Hypothalamus (tissue), 51 donors: ENCODE measurements at regions not wholly inside any gene's neighbourhood (a gene's known extent, or its start where the extent isn't known, plus 50 kb on each side); places are given as distances from the start of the nearest gene placed in this dataset.
"Not testable (repeated sequence)": the region's sequence is repeated elsewhere in the genome, so short reads cannot be mapped to it uniquely, and the experiment has no call there.

Experiments
- DNase-seq, 51 donors: peaks; one replicate each; lab custom pipeline; 2025; lab: John Stamatoyannopoulos, UW

DNA sequence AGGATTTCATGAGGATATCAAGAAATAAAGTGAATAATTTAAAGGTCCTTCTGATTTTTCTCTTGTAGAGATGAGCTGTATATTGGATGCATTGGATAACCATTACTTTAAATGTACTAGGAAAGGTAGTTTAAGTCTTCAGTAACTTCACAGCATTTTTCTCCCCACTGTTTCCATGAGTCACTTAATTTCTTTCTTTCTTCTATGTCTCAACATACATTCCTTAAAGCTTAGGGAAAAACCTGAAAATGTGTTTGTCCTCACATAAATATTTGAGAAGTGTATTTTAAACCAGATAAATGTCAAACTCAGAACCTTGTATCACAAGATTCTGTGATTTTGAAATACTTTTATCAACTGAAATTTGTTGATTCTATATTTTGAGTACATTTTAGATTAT lies 1970.2 kb upstream of the FLRT2 start:
- DNase-seq: no peak

DNA sequence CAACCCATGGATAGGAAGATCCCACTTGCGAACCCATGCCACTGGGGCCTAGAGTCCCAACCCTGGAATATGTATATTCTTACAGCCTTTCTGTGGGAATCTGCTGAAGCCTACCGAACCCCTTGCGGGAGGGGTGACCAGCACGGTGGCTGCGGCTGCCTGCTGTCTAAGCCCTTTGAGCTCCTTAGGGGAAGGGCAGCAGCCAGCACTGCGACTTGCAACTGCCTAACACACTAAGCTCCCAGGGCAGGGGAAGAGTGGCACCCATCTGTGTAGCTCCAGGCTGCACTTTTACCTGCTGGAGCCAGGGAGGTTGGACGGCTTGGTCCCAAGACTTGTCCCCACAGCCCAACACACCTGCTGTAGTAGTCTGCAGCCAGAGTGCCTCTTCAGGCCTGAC lies 1968.7 kb upstream of the FLRT2 start:
- no peak for DNase-seq

DNA sequence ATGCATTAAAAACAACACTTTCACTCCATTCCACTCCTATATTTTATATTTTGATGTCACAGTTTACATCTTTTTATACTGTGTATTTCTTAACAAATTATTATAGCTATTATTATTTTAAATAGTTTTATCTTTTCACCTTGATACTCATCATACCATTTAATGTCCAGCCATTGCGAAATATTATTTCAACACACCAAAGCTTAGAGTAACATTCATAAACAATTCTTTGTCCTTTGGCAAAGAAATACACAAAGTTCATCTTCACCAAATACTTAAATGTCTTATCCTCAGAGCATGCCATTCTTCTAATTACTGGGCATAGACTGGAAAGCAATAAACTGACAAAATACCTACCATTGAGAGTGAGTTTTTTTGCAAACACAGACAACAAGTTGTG lies 1963.4 kb upstream of the FLRT2 start:
- DNase-seq: no peak

DNA sequence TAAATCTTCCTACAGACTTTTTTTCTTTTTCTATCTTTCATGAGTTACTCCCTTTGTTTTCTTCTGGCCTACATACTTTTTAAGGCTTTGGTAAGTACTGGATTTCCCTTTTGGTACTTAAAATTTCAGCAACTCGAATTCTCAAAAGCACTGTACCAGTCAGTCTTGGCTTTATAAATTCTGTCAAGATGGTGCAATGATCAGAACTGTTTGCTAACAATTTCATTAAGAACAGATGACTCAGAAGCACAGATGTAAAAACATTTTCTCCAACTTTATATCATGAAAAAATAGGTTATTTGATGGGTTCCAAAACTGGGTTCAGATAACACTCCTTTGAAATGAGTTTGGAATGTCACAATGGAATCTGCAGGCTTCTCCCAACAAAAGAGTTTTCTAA lies 1961.8 kb upstream of the FLRT2 start:
- DNase-seq: no peak

DNA sequence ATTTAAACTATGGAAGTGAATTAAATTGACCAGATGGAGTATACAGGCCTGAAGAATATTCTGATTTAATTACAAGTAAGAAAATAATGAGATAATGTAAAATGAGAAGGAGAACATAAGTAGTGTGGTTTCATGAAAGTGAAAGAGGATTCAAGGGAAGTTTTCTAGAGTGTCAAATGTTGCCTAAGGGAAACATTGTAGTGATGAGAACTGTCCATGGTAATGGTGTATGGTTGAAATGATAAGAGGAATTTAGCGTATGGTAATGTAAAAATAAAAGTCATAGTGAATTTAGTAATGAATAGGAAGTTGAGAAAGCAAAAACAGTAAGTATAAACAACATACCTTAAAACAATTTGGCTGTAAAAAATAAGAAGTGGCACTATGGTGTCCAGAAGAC lies 1954.6 kb upstream of the FLRT2 start:
- no peak for DNase-seq

- DNase-seq: no peak
These were observed 1946.7 kb upstream of the FLRT2 start for GRCh38 chr14:83583201-83583600.

DNA sequence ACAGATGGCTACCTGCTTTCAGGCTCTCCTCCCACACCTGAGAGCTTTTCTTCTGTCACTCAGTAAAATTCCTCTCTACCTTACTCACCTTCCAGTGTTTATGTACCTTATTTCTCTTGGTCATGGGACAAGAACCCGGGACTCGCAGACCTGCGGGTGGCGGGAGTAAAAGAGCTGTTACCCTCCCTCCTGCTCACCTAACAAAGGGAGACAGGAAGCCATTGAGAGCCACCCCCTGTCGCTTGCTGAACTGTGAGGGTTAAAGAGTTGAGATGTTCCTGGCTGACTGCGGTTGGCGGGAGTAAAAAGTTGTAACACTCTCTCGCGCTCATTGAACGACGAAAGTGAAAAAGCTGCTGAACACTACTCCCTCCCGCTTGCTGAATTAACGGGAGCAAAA lies 1935.1 kb upstream of the FLRT2 start:
- DNase-seq: no peak

DNA sequence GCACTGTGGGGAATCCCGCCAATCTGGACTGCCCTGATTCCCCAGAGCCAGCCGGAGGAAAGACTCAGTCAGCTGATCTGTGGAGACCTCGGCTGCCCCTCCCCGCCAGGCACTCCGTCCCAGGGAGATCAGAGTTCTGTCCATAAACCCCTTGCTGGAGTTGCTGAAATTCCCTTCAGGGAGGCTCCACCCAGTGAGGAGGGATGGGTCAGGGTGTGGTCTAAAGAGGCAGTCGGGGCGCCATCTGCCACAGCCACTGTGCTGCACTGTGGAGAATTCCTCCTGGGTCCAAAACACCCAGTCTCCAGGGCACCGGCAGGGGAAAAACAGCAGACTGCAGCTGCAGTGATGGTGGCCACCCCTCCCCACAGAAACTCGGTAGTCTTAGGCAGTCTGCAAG lies 1922.3 kb upstream of the FLRT2 start:
- DNase-seq: no peak

GRCh38 chr14:83611491-83611890 lies 1918.5 kb upstream of the FLRT2 start:
- DNase-seq: no peak

DNA sequence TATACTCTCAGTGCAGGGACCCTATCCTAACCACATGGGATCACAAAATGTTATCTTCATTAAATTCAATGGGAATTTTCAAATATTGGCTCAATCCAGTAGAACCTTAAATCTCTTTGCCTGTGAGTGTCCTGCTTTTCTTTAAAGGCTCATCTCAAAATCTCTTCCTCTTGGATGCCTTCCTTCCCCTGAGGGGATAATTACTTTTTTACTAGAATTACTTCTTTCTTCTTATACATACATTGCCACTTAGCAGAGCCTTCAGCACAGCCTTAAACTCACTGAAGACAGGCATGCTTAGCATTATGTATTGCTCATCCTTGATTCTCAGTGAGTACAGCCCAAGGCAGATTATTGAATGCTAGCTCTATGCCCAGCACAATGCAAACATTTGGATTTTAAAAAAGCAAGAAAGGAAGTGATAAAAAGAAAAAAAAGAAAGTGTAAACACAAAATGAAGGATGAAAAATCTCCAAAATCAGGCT lies 1918.0 kb upstream of the FLRT2 start:
- DNase-seq: no peak

DNA sequence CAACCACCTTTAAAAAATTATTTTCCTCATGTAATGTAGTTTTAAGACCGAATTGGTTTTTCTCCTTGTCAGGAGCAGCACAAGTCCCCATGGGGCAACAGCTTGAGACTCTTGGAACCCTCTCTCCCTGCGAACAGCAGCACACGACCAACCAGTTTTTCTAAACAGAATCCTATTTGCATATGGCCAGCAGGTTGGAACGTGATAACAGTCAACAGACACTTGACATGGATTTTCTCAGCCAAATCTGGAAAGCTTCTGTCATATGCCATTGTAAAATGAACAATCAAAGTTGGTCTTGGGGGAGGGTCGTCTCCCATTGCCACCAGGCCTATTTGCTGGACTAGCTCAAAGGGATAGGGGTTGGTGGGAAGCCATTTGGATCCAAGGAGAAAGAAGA lies 1915.0 kb upstream of the FLRT2 start:
- no peak for DNase-seq

- DNase-seq: no peak
These were observed 1905.4 kb upstream of the FLRT2 start for GRCh38 chr14:83624541-83624940.

DNA sequence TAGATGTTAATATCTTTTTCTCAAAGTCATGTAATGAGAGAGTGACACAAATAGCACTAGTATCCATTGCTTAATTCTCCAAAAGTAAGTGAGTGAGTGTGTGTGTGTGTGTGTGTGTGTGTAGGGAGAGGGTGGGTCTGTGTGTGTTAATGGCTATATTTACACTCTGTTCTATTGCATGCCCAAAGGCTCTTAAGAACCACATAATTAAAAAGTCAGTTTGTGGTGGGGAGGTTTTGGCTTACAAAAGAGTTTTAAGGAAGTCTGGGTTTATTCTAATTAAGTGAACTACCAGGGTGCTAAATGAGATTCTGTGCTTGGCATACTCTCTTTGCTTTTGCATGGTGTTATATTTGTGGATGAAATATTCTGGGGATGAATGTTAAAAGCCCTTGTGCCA lies 1897.6 kb upstream of the FLRT2 start:
- DNase-seq: no peak

DNA sequence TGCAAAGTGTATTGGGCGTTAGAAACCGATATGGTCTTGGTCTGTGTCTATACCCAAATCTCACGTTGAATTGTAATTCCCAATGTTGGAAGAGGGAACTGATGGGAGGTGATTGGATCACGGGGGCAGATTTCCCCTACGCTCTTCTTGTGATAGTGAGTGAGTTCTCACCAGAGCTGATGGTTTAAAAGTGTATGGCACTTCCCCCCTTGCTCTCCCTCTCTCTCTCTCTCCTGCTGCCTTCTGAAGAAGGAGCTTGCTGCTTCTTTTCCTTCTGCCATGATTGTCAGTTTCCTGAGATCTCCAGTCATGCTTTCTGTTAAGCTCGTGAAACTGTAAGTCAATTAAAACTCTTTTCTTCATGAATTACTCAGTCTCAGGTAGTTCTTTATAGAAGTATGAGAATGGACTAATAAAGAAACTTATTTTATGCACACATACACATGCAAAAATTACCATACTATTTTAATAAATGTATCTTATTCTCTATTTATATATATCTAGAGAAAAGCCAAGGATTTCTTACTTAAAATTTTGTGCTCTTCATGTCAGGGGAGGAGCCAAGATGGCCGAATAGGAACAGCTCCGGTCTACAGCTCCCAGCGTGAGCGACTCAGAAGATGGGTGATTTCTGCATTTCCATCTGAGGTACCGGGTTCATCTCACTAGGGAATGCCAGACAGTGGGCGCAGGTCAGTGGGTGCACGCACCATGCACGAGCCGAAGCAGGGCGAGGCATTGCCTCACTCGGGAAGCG lies 1891.0 kb upstream of the FLRT2 start:
- no peak for DNase-seq

GRCh38 chr14:83639505-83639875 lies 1890.5 kb upstream of the FLRT2 start:
- DNase-seq: not testable (repeated sequence)

- DNase-seq: no peak
These were observed 1883.7 kb upstream of the FLRT2 start for GRCh38 chr14:83646228-83646627.

- no peak for DNase-seq
These were observed 1869.3 kb upstream of the FLRT2 start for GRCh38 chr14:83660597-83660996.

DNA sequence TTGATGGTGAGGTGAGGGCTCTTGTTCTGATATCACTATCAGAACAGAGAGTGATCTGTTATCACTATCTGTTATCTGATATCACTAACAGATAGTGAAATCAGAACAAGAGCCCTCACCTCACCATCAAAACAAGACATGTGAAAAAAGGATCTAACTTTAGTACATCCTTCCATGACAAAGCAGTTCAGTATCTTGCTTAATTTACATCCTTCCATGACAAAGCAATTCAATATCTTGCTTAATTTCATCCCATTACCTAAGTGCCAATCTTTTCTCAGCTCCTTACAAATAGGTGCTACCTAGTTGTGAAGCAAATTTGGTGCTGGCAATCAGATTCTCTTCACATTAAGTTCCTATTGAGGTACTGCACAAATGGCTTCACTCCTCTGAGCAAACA lies 1865.6 kb upstream of the FLRT2 start:
- DNase-seq: no peak

DNA sequence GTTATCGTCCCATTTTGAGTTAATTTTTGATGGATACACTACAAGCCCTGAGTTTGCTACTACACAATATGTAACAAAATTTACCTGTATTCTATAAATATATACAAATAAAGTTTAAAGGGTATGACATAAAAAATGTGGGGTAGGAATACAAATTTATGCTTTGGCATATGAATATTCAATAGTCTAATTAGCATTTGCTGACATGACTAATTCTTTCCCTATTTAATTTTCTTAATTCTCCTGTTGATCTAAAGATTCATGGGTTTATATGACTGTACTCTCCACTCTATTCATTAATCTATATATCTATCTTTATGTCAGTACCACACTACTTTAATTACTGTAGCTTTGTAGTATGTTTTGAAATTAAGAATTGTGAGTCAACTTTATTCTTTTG lies 1840.7 kb upstream of the FLRT2 start:
- DNase-seq: no peak

DNA sequence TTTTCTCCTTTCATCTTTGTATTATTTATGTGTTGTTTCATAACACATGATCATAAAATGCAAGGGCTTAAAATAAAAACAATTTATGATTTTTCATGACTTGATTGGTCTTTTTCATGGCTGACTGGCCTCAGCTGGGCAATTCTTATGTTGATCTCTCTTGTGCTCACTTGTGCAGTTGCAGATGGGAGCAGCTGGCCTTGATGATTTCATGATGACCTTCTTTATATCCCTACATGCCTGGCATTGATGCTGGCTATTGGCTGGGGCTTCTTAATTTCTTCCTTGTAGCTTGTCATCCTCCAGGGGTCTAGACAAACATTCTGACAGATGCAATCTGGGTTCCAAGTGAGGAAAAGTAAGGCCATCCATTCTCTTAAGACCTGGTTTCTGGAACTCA lies 1832.8 kb upstream of the FLRT2 start:
- DNase-seq: no peak

DNA sequence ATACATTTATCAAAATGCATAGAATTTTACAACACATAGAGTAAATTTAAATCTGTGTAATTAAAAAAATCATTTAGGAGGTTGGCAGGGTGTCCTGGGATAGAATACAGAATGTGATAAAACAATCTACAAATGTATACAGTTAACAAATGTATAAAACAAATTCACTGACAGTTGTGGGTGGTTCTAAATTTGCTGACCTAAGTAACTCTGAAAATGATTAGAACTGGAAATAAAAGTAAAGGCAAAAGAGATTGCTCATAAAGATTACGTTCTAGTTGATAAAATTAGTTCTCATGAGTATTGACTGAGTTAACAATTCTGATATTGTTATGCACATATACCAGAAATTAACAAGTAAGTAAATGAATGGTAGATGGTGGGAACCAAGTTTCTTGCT lies 1827.3 kb upstream of the FLRT2 start:
- no peak for DNase-seq

- no peak for DNase-seq
These were observed 1823.6 kb upstream of the FLRT2 start for GRCh38 chr14:83706231-83706954.
